Sigmoid colon (tissue), 6 donors: ENCODE measurements at regions not wholly inside any gene's neighbourhood (a gene's known extent, or its start where the extent isn't known, plus 50 kb on each side); places are given as distances from the start of the nearest gene placed in this dataset.

Experiments used
- DNase-seq: peaks from one replicate; pipeline ENCODE4 v3.0.0-alpha.2; 2019
- H3K27ac ChIP-seq, 4 donors: fragments of 200-600 bp; sonication (generic); one replicate each; pipeline ENCODE4 v1.5.1; 2016 to 2019; ENCODE audit warnings: mild to moderate bottlenecking in 1 of 4
- H3K27me3 ChIP-seq, 3 donors: fragments of 200-600 bp; sonication (generic); one replicate each; pipeline ENCODE4 v1.5.1; 2019; ENCODE audit warnings: mild to moderate bottlenecking in 1 of 3
- H3K36me3 ChIP-seq, 4 donors: fragments of 200-600 bp; sonication (generic); one replicate each; pipeline ENCODE4 v1.5.1; 2016 to 2019
- H3K4me1 ChIP-seq, 4 donors: fragments of 200-600 bp; sonication (generic); one replicate each; pipeline ENCODE4 v1.5.1; 2017 to 2019
- H3K4me3 ChIP-seq, 4 donors: fragments of 200-600 bp; sonication (generic); one replicate each; pipeline ENCODE4 v1.5.1; 2017 to 2019; ENCODE audit warnings: mild to moderate bottlenecking in 2 of 4, moderate library complexity in 1 of 4
- H3K9me3 ChIP-seq, 4 donors: fragments of 200-600 bp in 3 of 4; sonication (generic) in 3 of 4; one replicate each; pipeline versions ENCODE4 v1.5.1 to v1.6.1; 2013 to 2019
- EP300 ChIP-seq, 4 donors: sonication (generic); formaldehyde crosslinking; IDR thresholded peaks; one replicate each; pipeline ENCODE4 v1.6.1; 2017; ENCODE audit warnings: antibody characterized with exemption in 4 of 4
- POLR2A ChIP-seq, 2 donors: fragments of 450-650 bp; IDR thresholded peaks; one replicate each; pipeline ENCODE4 v1.6.1; 2016; ENCODE audit warnings: antibody characterized with exemption in 2 of 2, mild to moderate bottlenecking in 2 of 2, moderate library complexity in 2 of 2
- POLR2AphosphoS5 ChIP-seq, 4 donors: sonication (generic); formaldehyde crosslinking; IDR thresholded peaks; one replicate each; pipeline ENCODE4 v1.6.1; 2017; ENCODE audit warnings: antibody characterized with exemption in 4 of 4
- WGBS, 2 donors: extraction: QIAGEN DNeasy Blood & Tissue Kit; methylation state at CpG; one replicate each; pipeline ENCODE4 v1.1.7; 2013; 5-methylcytosine and 5-hydroxymethylcytosine counted together
- intact Hi-C: fragments of 100-400 bp; cut with DNase I; formaldehyde crosslinking; loops from one replicate; pipeline ENCODE4 v1.15.1; 2023
- TF ChIP-seq, protein P1 (sequence below), 4 experiments: fragments of 450-650 bp in 3 of 4; fragments of 200-600 bp in 1 of 4; IDR thresholded peaks; one replicate each; pipeline ENCODE4 v1.5.1; 2016 to 2019; ENCODE audit warnings: antibody characterized with exemption in 4 of 4, mild to moderate bottlenecking in 3 of 4, moderate library complexity in 2 of 4
- donor health status: healthy with polysubstance abuse.
- donor health status: healthy.

DNA sequence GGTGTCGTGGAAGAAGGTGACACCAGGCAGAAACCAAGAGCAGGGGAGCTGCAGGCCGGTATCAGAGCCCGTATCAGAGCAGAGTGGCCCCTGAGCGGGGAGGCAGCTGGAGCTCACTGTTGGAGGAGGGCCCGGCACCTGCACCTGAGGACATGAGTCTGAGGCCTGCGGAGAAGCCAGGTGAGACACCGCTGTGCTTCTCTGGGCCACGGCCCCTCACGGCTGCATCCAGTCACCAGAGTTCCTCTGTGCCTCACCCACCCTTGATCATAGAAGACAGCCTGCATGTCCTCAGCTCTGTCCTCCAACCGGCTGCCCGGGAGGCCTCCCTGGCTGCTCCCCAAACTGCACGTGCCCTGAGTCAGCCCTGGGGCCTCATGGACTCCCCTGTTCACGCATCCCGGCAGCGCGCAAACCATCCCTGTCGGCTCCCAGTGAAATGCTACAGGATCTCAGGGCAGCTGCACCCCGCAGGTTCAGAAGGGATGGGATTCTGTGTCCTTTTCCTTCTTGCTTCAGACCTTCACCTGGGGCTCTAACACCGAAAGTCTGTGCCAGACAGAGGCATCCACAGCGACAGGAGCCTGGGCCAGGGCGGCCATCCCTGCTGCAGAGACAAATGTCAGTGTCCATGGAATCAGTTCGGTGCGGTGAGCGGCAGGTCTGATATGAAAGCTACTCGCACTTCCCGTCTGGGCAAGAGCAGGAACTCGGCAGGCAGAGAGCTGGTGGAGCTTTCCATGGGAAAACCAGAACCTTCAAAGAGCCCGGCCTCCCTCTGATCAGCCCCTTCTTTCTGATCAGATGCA lies 111.9 kb upstream of the FAM20C start:
- peaks cover 0 to 11% (median 7%) of the 10 kb centered on the region in 4 donors for H3K4me1 ChIP-seq
- H3K27me3 ChIP-seq = no peaks in the 10 kb centered on the region
- TF ChIP-seq EP300 (IDR thresholded peaks at IDR 0.05) (no peak), POLR2AphosphoS5 (IDR thresholded peaks at IDR 0.05) (no peak), POLR2A (IDR thresholded peaks at IDR 0.05) (no peak)
- TF ChIP-seq, protein P1, sequence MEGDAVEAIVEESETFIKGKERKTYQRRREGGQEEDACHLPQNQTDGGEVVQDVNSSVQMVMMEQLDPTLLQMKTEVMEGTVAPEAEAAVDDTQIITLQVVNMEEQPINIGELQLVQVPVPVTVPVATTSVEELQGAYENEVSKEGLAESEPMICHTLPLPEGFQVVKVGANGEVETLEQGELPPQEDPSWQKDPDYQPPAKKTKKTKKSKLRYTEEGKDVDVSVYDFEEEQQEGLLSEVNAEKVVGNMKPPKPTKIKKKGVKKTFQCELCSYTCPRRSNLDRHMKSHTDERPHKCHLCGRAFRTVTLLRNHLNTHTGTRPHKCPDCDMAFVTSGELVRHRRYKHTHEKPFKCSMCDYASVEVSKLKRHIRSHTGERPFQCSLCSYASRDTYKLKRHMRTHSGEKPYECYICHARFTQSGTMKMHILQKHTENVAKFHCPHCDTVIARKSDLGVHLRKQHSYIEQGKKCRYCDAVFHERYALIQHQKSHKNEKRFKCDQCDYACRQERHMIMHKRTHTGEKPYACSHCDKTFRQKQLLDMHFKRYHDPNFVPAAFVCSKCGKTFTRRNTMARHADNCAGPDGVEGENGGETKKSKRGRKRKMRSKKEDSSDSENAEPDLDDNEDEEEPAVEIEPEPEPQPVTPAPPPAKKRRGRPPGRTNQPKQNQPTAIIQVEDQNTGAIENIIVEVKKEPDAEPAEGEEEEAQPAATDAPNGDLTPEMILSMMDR (IDR thresholded peaks at IDR 0.05) = no peak
- intact Hi-C loops = no loop called here
- no peaks in the 10 kb centered on the region for H3K36me3 ChIP-seq
- WGBS, 2 donors = 93% methylated on average over 28 of the region's 28 CpGs
- H3K9me3 ChIP-seq = no peaks in the 10 kb centered on the region
- DNase-seq = peak; percentile 65
- H3K4me3 ChIP-seq = no peak overlapping the region
- H3K27ac ChIP-seq = no peak overlapping the region

DNA sequence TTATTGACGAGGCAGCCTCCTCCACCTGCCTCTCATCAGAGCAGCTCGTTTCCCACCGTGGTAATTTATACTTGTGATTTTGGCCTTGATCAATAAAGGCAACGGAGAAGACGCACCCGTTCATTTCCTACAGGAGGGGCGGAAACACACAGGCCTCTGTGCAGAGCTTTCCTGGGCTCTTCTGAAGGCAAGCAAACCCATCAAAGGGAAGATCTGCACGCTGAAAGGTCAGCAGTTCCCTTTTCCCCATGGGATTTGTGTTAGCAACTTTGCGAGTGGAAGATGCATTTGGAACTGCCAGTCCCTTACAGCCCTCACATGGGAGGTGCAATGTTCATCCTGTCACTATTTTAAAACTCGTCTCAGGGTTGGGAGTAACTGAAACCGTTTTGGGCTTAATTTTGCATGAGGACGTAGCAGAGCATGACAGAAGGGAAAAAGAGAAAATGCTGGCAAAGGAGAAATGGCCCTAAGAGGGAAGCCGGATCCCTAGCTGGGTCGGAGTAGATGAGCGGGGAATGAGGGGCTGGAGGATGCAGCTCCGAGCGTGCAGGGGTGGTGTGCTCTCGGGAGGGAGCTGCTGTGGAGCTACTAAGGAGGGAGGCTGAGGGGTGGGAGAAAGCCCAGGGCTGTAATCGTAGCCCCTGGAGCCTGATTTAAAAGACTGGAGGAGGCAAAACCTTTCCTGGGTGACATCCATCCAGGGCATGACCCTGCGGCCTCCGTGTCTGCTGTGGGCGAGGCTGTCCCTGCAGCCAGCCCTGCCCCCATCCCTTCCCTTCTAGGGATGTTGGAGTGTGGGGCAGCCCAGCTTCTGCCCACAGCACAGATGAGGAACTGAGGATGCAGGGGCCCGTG lies 111.1 kb upstream of the FAM20C start:
- H3K36me3 ChIP-seq = no peaks in the 10 kb centered on the region
- 81 to 84% methylated on average over 23 of the region's 23 CpGs for WGBS, 2 donors
- no peak overlapping the region for H3K4me3 ChIP-seq
- TF ChIP-seq POLR2A (IDR thresholded peaks at IDR 0.05) = no peak
- TF ChIP-seq EP300 (IDR thresholded peaks at IDR 0.05) = no peak
- TF ChIP-seq POLR2AphosphoS5 (IDR thresholded peaks at IDR 0.05) = no peak
- TF ChIP-seq, protein P1 (IDR thresholded peaks at IDR 0.05) = no peak
- H3K4me1 ChIP-seq = peaks cover 0 to 19% (median 16%) of the 10 kb centered on the region in 4 donors
- H3K9me3 ChIP-seq = no peaks in the 10 kb centered on the region
- H3K27me3 ChIP-seq = no peaks in the 10 kb centered on the region
- H3K27ac ChIP-seq = no peak overlapping the region
- intact Hi-C loops = no loop called here
- DNase-seq = peak; percentile 56

DNA sequence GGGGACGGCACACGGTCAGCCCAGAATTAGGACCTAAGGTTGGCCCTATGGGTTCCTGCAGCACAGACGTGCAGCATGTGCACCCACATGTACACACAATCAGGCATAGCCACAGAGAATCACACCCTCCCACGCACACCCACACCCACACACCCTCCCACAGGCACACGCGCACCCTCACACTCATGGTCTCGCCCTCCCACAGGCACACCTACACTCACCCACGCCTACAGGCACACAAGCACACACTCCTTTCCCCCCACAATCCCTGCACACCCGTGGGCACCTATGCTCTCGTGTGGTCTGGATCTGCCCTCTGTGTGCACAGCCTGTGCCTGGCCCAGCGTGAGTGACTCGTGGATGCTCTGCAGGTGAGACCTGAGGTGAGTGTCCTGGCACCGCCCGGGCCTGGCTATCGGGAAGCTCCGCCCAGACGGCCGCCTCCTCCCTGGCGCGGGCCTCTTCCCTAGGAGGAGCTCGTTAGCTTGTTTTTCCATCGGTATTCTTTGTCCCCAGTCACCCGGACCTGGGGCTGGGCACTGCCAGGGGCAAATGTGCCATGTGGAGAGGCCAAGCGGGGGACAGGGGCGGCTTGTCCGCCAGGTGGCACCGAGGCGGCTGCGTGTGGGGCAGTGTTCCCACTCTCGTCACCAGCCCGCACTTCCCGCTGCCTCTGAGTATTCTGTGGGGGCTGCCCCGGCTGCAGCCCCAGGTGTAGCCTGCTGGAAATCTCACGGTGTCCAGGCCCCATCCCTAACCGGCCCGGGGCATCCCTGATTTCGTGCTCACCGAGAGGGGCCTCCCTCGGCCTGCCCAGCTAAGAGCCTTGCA lies 110.2 kb upstream of the FAM20C start:
- WGBS, 2 donors = 42 to 66% methylated on average over 39 of the region's 39 CpGs
- intact Hi-C loops = no loop called here
- H3K4me3 ChIP-seq = no peak overlapping the region
- peak; percentile 55 for DNase-seq
- no peaks in the 10 kb centered on the region for H3K36me3 ChIP-seq
- H3K9me3 ChIP-seq = no peaks in the 10 kb centered on the region
- no peak for TF ChIP-seq POLR2AphosphoS5 (IDR thresholded peaks at IDR 0.05)
- TF ChIP-seq, protein P1 (IDR thresholded peaks at IDR 0.05) = no peak
- TF ChIP-seq EP300 (IDR thresholded peaks at IDR 0.05) = no peak
- TF ChIP-seq POLR2A (IDR thresholded peaks at IDR 0.05) = no peak
- peaks cover 0 to 26% (median 19%) of the 10 kb centered on the region in 4 donors for H3K4me1 ChIP-seq
- H3K27me3 ChIP-seq = no peaks in the 10 kb centered on the region
- H3K27ac ChIP-seq = no peak overlapping the region

DNA sequence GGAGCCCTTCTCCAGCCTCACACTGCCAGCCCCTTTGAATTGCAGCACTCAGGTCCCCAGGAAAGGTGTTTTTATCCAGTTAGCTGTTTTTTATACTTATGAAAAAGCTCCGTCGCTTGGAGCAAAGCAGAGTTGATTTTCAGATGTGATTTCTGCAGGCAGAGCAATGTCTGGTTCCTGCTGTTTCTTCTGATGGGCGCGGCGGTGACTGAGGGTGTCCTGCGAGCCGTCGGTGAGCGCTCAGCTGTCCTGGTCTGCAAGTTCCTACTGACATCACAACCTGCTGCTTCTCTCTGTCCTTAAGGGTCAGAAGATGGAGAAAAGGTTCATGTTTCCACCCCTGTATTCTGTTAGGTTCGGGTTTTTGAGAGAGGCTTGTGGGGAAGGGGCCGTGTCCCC lies 109.6 kb upstream of the FAM20C start:
- intact Hi-C loops = no loop called here
- no peaks in the 10 kb centered on the region for H3K27me3 ChIP-seq
- no peaks in the 10 kb centered on the region for H3K9me3 ChIP-seq
- H3K4me1 ChIP-seq = peaks cover 0 to 32% (median 22%) of the 10 kb centered on the region in 4 donors
- DNase-seq = no peak
- no peak overlapping the region for H3K4me3 ChIP-seq
- no peak overlapping the region for H3K27ac ChIP-seq
- H3K36me3 ChIP-seq = no peaks in the 10 kb centered on the region
- TF ChIP-seq, protein P1 (IDR thresholded peaks at IDR 0.05) = no peak
- TF ChIP-seq POLR2AphosphoS5 (IDR thresholded peaks at IDR 0.05) = no peak
- no peak for TF ChIP-seq EP300 (IDR thresholded peaks at IDR 0.05)
- no peak for TF ChIP-seq POLR2A (IDR thresholded peaks at IDR 0.05)
- WGBS, 2 donors = 81 to 85% methylated on average over 11 of the region's 11 CpGs
